Trophoblast cell (in vitro differentiated cells and primary cell): ENCODE measurements at regions not wholly inside any gene's neighbourhood (a gene's known extent, or its start where the extent isn't known, plus 50 kb on each side); places are given as distances from the start of the nearest gene placed in this dataset.

Experiments used
- DNase-seq, 2 donors: peaks; one replicate each; pipeline ENCODE4 v3.0.0-alpha.2; 2016
- H2AFZ ChIP-seq: 2 replicates; pipeline ENCODE4 v1.6.1; 2013; ENCODE audit warnings: low read length, moderate library complexity, mild to moderate bottlenecking; ENCODE audit not compliant: insufficient read depth, poor library complexity
- H2AK5ac ChIP-seq: 2 replicates; pipeline ENCODE4 v1.6.1; 2013; ENCODE audit warnings: mild to moderate bottlenecking, low read length
- H2BK120ac ChIP-seq: 2 replicates; pipeline ENCODE4 v1.6.1; 2013; ENCODE audit warnings: low read length, mild to moderate bottlenecking, moderate library complexity; ENCODE audit not compliant: insufficient read depth, poor library complexity
- H2BK12ac ChIP-seq: 2 replicates; pipeline ENCODE4 v1.6.1; 2013; ENCODE audit warnings: mild to moderate bottlenecking, low read length, moderate library complexity
- H2BK5ac ChIP-seq: 2 replicates; pipeline ENCODE4 v1.6.1; 2013; ENCODE audit warnings: low read length, low read depth, moderate library complexity, mild to moderate bottlenecking; ENCODE audit not compliant: poor library complexity
- H3K14ac ChIP-seq: 2 replicates; pipeline ENCODE4 v1.6.1; 2013; ENCODE audit warnings: mild to moderate bottlenecking, low read length
- H3K18ac ChIP-seq: 2 replicates; pipeline ENCODE4 v1.6.1; 2013; ENCODE audit warnings: mild to moderate bottlenecking, low read length
- H3K23ac ChIP-seq: 2 replicates; pipeline ENCODE4 v1.6.1; 2013; ENCODE audit warnings: low read length
- H3K27ac ChIP-seq: 2 replicates; pipeline ENCODE4 v1.5.1; 2013; ENCODE audit warnings: low read depth, mild to moderate bottlenecking, inconsistent platforms, low read length, moderate library complexity
- H3K27me3 ChIP-seq: 2 replicates; pipeline ENCODE4 v1.6.1; 2013; ENCODE audit warnings: inconsistent platforms, mild to moderate bottlenecking, low read length, moderate library complexity; ENCODE audit not compliant: insufficient read depth
- H3K36me3 ChIP-seq, 2 experiments: 1 replicate in 1 of 2; 2 replicates in 1 of 2; pipeline ENCODE4 v1.6.1; 2013; ENCODE audit warnings: low read length in 2 of 2, mild to moderate bottlenecking in 2 of 2, moderate library complexity in 1 of 2; ENCODE audit not compliant: insufficient read depth in 2 of 2, control insufficient read depth in 1 of 2
- H3K4ac ChIP-seq: 2 replicates; pipeline ENCODE4 v1.6.1; 2013; ENCODE audit warnings: low read depth, mild to moderate bottlenecking, low read length, moderate library complexity
- H3K4me1 ChIP-seq, 2 experiments: 1 replicate in 1 of 2; 2 replicates in 1 of 2; pipeline ENCODE4 v1.6.1; 2013; ENCODE audit warnings: low read length in 2 of 2, mild to moderate bottlenecking in 2 of 2, moderate library complexity in 1 of 2; ENCODE audit not compliant: insufficient read depth in 2 of 2, control insufficient read depth in 1 of 2
- H3K4me2 ChIP-seq: 2 replicates; pipeline ENCODE4 v1.6.1; 2013; ENCODE audit warnings: inconsistent platforms, mild to moderate bottlenecking, low read length, moderate library complexity
- H3K4me3 ChIP-seq: 2 replicates; pipeline ENCODE4 v1.5.1; 2013; ENCODE audit warnings: mild to moderate bottlenecking, low read depth, low read length, inconsistent platforms
- H3K79me1 ChIP-seq: one replicate; pipeline ENCODE4 v1.6.1; 2013; ENCODE audit warnings: low read length
- H3K79me2 ChIP-seq: 2 replicates; pipeline ENCODE4 v1.6.1; 2013; ENCODE audit warnings: low read length, mild to moderate bottlenecking; ENCODE audit not compliant: control insufficient read depth, insufficient read depth, poor library complexity
- H3K9ac ChIP-seq: 2 replicates; pipeline ENCODE4 v1.6.1; 2013; ENCODE audit warnings: mild to moderate bottlenecking, low read length
- H3K9me3 ChIP-seq: 2 replicates; pipeline ENCODE4 v1.6.1; 2013; ENCODE audit warnings: low read depth, mild to moderate bottlenecking, control low read depth, inconsistent platforms, low read length; ENCODE audit not compliant: insufficient read depth
- H4K12ac ChIP-seq: 2 replicates; pipeline ENCODE4 v1.6.1; 2013; ENCODE audit warnings: low read depth, mild to moderate bottlenecking, low read length, moderate library complexity
- H4K8ac ChIP-seq: 2 replicates; pipeline ENCODE4 v1.6.1; 2013; ENCODE audit warnings: low read depth, mild to moderate bottlenecking, low read length, moderate library complexity
- H4K91ac ChIP-seq: one replicate; pipeline ENCODE4 v1.6.1; 2013; ENCODE audit warnings: low read depth, mild to moderate bottlenecking, low read length, moderate library complexity
- WGBS: extraction: QIAGEN DNeasy Blood & Tissue Kit; methylation state at CpG from one replicate; pipeline ENCODE4 v1.1.7; 2013; ENCODE audit warnings: missing lambda C conversion rate; ENCODE audit not compliant: insufficient read length, insufficient coverage; ENCODE audit errors: extremely low coverage; 5-methylcytosine and 5-hydroxymethylcytosine counted together

GRCh38 chr1:218872928-218873327 is 300.8 kb upstream of the LYPLAL1 start:
- Histone ChIP-seq H3K27me3 (no peaks in the 10 kb centered on the region), H3K4me1 (no peaks in the 10 kb centered on the region), H3K27ac (no peak overlapping the region), H2AK5ac (no peak overlapping the region), H3K9ac (no peak overlapping the region), H4K91ac (no peak overlapping the region), H3K23ac (no peak overlapping the region), H4K12ac (no peak overlapping the region), H2BK12ac (no peak overlapping the region), H3K9me3 (no peaks in the 10 kb centered on the region), H2BK5ac (no peak overlapping the region), H3K79me1 (no peaks in the 10 kb centered on the region), H2AFZ (no peak overlapping the region), H3K4ac (no peak overlapping the region), H3K79me2 (no peaks in the 10 kb centered on the region), H3K18ac (no peak overlapping the region), H3K4me3 (no peak overlapping the region), H3K4me2 (no peak overlapping the region), H3K14ac (no peak overlapping the region), H3K36me3 (no peaks in the 10 kb centered on the region), H2BK120ac (no peak overlapping the region), H4K8ac (no peak overlapping the region)
- no peak for DNase-seq
- WGBS, result no CpG with 5 or more reads among the region's 1 CpG

GRCh38 chr1:218874313-218874712 is 299.4 kb upstream of the LYPLAL1 start:
- no peak overlapping the region for H4K12ac ChIP-seq

GRCh38 chr1:218874801-218875400 is 298.8 kb upstream of the LYPLAL1 start:
- H3K4me3 ChIP-seq, result no peak overlapping the region
- H4K8ac ChIP-seq, result no peak overlapping the region
- H3K79me2 ChIP-seq, result no peaks in the 10 kb centered on the region
- H3K4ac ChIP-seq, result no peak overlapping the region
- no peaks in the 10 kb centered on the region for H3K27me3 ChIP-seq
- H2BK12ac ChIP-seq, result no peak overlapping the region
- DNase-seq, result no peak
- H3K14ac ChIP-seq, result no peak overlapping the region
- no peak overlapping the region for H2AK5ac ChIP-seq
- WGBS, result no CpG with 5 or more reads among the region's 11 CpGs
- no peaks in the 10 kb centered on the region for H3K79me1 ChIP-seq
- H4K12ac ChIP-seq, result no peak overlapping the region
- H3K4me1 ChIP-seq, result no peaks in the 10 kb centered on the region
- no peak overlapping the region for H3K27ac ChIP-seq
- no peak overlapping the region for H3K4me2 ChIP-seq
- no peak overlapping the region for H2BK120ac ChIP-seq
- no peaks in the 10 kb centered on the region for H3K9me3 ChIP-seq
- no peak overlapping the region for H3K18ac ChIP-seq
- no peak overlapping the region for H3K9ac ChIP-seq
- H2AFZ ChIP-seq, result no peak overlapping the region
- H4K91ac ChIP-seq, result no peak overlapping the region
- no peaks in the 10 kb centered on the region for H3K36me3 ChIP-seq
- H3K23ac ChIP-seq, result no peak overlapping the region
- H2BK5ac ChIP-seq, result no peak overlapping the region

More at GRCh38 chr1:218874313-218874712, 299.4 kb upstream of the LYPLAL1 start:
- Histone ChIP-seq H3K27ac (no peak overlapping the region), H2BK5ac (no peak overlapping the region), H2BK120ac (no peak overlapping the region), H3K79me1 (no peaks in the 10 kb centered on the region), H3K4ac (no peak overlapping the region), H3K9me3 (no peaks in the 10 kb centered on the region), H3K9ac (no peak overlapping the region), H3K27me3 (no peaks in the 10 kb centered on the region), H3K14ac (no peak overlapping the region), H2AFZ (no peak overlapping the region), H3K4me2 (no peak overlapping the region), H2AK5ac (no peak overlapping the region), H4K8ac (no peak overlapping the region), H3K4me1 (no peaks in the 10 kb centered on the region), H3K36me3 (no peaks in the 10 kb centered on the region), H2BK12ac (no peak overlapping the region), H3K79me2 (no peaks in the 10 kb centered on the region), H3K18ac (no peak overlapping the region), H3K23ac (no peak overlapping the region), H4K91ac (no peak overlapping the region), H3K4me3 (no peak overlapping the region)
- DNase-seq, result peak in 1 of 2 donors; percentile 3
- WGBS, result no CpG with 5 or more reads among the region's 4 CpGs

GRCh38 chr1:218878369-218878768 is 295.3 kb upstream of the LYPLAL1 start:
- H2AK5ac ChIP-seq, result no peak overlapping the region
- no peaks in the 10 kb centered on the region for H3K4me1 ChIP-seq
- whole genome bisulfite sequencing, result no CpG with 5 or more reads among the region's 1 CpG

More at GRCh38 chr1:218878369-218878768, 295.3 kb upstream of the LYPLAL1 start:
- H3K27me3 ChIP-seq, result no peaks in the 10 kb centered on the region
- no peak overlapping the region for H3K4me3 ChIP-seq
- no peak overlapping the region for H3K4ac ChIP-seq
- H3K79me2 ChIP-seq, result no peaks in the 10 kb centered on the region
- no peak overlapping the region for H3K9ac ChIP-seq
- no peak overlapping the region for H3K18ac ChIP-seq
- H2BK5ac ChIP-seq, result no peak overlapping the region
- H3K9me3 ChIP-seq, result peaks cover 2% of the 10 kb centered on the region
- no peak overlapping the region for H3K27ac ChIP-seq
- H3K79me1 ChIP-seq, result no peaks in the 10 kb centered on the region
- no peak for DNase-seq
- H4K8ac ChIP-seq, result no peak overlapping the region
- H3K23ac ChIP-seq, result no peak overlapping the region
- no peak overlapping the region for H3K14ac ChIP-seq
- H3K36me3 ChIP-seq, result no peaks in the 10 kb centered on the region
- no peak overlapping the region for H4K91ac ChIP-seq
- no peak overlapping the region for H2AFZ ChIP-seq
- H4K12ac ChIP-seq, result no peak overlapping the region
- H2BK12ac ChIP-seq, result no peak overlapping the region
- no peak overlapping the region for H3K4me2 ChIP-seq
- H2BK120ac ChIP-seq, result no peak overlapping the region
